GM18907 (cell line): ENCODE measurements at regions not wholly inside any gene's neighbourhood (a gene's known extent, or its start where the extent isn't known, plus 50 kb on each side); places are given as distances from the start of the nearest gene placed in this dataset.
"Not testable (repeated sequence)": the region's sequence is repeated elsewhere in the genome, so short reads cannot be mapped to it uniquely, and the experiment has no call there.

Source experiments
- ATAC-seq: cut with Tn5 transposase; IDR thresholded peaks from one replicate; pipeline ENCODE4 v1.9.1; 2021; ENCODE audit warnings: mild to moderate bottlenecking, moderate library complexity; ENCODE audit not compliant: unreplicated experiment

DNA sequence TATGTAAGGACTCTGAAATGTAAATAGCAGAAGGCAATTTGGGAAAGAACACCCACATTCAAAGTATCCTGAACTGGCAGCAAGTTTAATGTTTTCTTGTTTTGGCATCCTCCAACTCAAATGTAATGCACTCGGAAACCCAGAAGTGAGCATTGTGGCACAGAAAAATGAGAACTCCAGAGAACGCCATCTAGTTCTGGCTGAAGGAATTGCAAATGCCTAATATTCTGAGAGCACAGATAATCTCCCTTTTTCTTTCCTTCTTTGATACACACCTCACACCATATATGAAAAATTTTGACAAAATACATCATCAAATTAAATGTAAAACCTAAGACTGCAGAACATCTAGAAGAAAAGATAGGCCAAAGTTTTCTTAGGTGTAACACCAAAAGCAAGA, 52.1 kb downstream of the PWWP3B start:
- no peak for ATAC-seq

GRCh38 chrX:106243376-106243775, 75.3 kb downstream of the PWWP3B start:
- no peak for ATAC-seq

GRCh38 chrX:106246511-106246910, 78.4 kb downstream of the PWWP3B start:
- no peak for ATAC-seq

DNA sequence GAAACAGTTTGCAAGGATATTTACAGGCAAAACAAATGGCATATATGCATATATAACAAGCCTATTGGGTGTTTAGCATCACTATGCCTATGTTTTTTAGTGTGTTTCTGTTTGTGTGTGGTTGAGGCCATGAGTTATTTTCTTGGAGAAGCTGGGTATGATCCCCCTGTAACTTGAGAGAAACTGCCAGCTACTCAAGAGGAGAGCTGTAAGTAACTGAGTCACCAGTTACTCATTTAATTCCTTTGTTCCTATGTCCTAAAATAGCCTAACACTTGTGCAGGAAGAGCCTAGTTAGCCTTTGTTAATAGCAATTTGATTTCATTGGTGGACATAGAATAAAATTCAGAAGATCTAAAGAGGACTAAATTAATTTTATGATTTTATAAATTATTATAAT, 79.1 kb downstream of the PWWP3B start:
- no peak for ATAC-seq

DNA sequence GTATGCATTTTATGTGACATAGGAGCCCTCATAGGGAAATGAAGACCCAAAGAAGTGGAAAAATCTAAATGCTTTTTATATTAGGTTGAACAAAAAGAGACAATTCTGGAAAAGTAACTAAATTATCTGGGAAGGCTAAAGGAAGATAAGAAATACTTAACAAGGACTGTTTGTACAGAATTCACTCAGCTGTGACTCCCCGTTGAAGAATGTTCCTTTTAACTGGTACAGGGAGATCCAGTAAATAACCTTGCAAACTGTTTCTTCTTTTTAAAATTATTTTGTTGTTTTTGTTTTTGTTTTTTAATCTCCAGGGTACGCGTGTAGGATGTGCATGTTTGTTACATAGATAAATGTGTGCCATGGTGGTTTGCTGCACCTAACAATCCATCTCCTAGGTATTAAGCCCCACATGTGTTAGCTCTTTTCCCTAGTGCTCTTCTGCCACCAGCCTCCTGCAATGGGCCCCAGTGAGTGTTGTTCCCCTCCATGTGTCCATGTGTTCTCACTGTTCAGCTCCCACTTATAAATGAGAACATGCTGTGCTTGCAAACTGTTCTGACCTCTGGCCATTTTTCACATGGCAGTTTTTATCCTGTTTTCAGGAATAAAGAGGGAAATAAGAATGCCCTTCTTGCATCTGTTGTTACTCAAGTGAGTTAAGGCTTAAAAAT, 81.7 kb downstream of the PWWP3B start:
- ATAC-seq = no peak

- ATAC-seq = no peak
These were observed 95.7 kb downstream of the PWWP3B start for GRCh38 chrX:106263817-106264216.

GRCh38 chrX:106273947-106274587, 106.0 kb downstream of the PWWP3B start:
- ATAC-seq = not testable (repeated sequence)

- ATAC-seq = not testable (repeated sequence)
These were observed 107.1 kb downstream of the PWWP3B start for GRCh38 chrX:106275172-106275571.

- ATAC-seq = no peak
These were observed 110.8 kb downstream of the PWWP3B start for GRCh38 chrX:106278951-106279350.

DNA sequence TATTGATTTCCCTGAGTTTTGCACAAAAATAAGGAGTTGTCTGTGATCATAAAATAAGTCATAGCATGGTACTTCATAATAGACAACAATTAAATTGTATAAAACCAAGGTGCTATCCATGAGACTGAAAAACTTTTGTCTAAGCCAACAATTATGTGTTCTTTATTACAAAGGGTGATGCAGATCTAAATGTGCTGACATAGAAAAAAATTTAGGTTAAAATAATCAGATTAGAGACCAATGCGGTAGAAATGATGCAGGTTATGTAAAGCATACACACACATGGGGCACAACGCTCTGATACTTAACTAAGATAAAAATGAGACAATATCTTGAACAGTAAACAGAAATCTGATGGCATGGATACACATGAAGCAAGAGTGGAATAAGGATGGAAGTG, 113.3 kb downstream of the PWWP3B start:
- no peak for ATAC-seq

GRCh38 chrX:106283841-106284240, 115.7 kb downstream of the PWWP3B start:
- no peak for ATAC-seq

DNA sequence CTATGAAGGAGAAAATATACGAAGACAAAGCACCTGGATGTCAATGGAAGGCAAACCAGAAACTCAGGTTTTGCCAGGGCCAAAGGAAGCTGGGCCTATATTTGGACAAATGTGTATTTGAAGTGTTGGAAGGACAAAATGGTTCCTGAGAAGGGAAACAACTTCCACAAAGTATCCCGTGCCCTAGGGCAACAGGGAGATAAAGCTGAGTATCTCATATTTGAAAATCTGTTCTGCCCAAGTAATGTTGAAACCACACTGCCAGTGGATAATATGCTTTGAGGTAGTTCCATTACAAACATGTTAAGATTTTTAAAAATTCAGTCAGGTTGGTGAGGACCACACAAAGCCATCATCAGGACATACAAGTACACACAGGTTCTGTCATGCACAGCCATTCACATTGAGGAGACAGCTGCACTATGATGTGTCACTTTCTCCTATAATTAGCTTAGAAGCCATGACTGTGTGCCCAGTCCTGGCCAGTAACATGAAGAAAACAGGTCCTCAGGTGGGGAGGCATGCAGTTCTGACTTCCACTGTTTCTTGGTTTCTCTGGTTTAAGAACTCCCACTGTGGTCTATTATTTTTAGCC, 116.4 kb downstream of the PWWP3B start:
- ATAC-seq = no peak

GRCh38 chrX:106286053-106286650, 118.0 kb downstream of the PWWP3B start:
- ATAC-seq = no peak

- ATAC-seq = not testable (repeated sequence)
These were observed 122.7 kb downstream of the PWWP3B start for GRCh38 chrX:106290778-106291177.

DNA sequence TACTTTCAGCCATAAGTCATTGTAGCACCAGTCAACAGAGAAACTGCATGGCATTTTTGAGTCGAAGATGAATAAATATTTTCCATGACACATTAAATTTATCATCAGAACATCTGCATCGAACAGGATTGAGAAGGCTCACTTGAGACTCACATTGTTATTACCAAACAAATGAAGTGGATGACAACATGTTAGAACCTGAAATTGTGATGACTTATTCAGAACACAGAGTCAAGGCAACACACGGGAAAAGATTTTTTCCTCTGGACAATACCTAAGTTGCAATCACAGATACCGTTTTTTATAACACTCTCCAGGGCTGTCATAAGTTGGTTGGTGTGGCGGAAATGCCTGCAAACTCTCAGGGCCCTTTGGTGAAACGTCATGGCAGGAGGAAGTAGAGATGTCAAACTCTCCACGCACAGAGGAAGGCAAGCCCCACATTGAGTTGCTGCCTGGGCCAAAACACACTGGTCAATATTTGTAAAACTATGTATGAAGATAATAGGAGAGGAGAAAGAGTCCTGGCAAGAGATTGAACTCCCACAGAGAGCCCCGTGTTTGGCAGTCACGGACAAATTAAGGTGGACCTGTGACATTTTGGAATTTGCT, 123.8 kb downstream of the PWWP3B start:
- ATAC-seq = not testable (repeated sequence)

- no peak for ATAC-seq
These were observed 132.1 kb downstream of the PWWP3B start for GRCh38 chrX:106300239-106300638.

DNA sequence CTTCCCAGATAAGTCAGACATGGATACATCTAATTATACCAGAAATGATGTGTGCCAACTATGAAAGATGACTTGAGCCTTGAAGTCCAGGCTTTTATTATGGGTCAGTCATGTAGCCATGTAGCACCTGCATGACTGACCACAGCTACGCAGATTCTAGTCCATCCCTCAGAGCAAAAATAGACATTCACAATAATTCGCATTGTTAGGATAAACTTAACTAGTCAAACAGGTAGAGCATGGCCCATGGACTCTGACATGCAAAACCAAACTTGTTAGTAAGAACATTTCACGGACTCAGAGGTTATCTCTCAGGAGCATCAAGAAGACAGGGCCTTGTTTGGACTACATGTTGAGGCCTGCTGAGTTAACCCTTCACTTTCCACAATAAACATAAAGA, 132.6 kb downstream of the PWWP3B start:
- ATAC-seq = no peak

GRCh38 chrX:106302304-106302703, 134.2 kb downstream of the PWWP3B start:
- ATAC-seq = no peak

DNA sequence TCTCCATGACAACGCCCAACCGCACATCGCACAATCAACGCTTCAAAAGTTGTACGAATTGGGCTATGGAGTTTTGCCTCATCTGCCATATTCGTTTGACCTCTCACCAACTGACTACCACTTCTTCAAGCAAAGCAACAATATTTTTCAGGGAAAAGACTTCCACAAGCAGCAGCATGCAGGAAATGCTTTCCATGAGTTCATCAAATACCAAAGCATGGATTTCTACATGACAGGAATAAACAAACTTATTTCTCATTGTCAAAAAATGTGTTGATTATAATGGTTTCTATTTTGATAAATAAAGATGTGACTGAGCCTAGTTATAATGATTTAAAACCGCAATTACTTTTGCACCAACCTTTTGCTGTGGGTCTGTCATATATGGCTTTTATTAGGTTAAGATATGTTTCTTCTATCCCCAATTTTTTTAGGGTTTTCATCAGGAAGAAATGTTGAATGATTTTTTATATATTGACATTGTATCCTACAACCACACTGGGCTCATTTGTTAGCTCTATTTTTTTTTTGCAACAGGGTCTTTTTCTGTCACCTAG, 138.4 kb downstream of the PWWP3B start:
- ATAC-seq = no peak

DNA sequence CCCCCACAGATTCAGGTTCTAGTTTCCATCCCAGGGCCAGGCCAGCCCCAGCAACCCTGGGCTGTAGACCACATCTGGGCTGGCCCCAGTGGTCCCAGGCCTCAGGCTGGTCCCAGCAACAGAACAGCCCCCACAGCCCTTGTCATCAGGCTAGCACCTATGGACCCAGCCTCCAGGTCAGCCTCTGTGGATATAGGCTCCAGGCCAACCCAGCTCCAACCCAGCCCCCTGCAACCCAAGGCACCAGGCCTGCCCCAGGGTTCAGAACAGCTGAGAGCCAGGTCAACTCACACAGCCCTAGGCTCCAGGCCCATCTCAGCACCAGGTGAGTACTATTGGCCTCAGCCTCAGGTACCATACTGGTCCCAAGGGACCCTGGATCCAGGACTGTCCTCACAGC, 155.3 kb downstream of the PWWP3B start:
- ATAC-seq = no peak

DNA sequence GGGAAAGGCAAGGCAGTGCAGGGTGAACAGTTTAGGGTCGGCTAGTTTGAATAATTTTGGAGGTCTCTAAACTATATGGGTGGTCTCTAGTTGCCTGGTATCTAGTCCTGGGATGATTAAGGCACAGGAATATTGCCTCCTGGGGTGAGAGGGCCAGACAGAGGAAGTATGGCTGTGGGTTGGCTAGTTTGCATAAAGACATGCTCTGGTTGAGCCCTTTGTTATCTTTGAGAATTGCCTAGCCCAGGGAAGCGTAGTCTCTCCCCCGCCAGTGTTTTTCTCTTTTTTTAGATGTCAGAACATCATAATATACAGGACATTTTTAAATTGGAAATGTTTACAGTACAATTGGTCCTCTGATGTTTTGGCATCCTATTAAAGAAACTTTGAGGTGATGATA, 163.5 kb downstream of the PWWP3B start:
- ATAC-seq = no peak
